DND-41 (cell line): ENCODE measurements at regions not wholly inside any gene's neighbourhood (a gene's known extent, or its start where the extent isn't known, plus 50 kb on each side); places are given as distances from the start of the nearest gene placed in this dataset.

Experiments
- ATAC-seq: fragments of 200-7000 bp; cut with Tn5 transposase; 3 replicates; pipeline ENCODE4 v1.9.1; 2021; ENCODE audit warnings: low read depth; ENCODE audit not compliant: insufficient read depth
- DNase-seq: peaks from one replicate; pipeline ENCODE4 v3.0.0-alpha.2; 2020
- H2AFZ ChIP-seq: 2 replicates; pipeline ENCODE4 v1.6.0; 2012; ENCODE audit warnings: low read depth, low read length
- H3K27ac ChIP-seq: 2 replicates; pipeline ENCODE4 v1.5.1; 2012; ENCODE audit warnings: low read length, inconsistent platforms
- H3K27me3 ChIP-seq: fragments of 200-600 bp; sonication (generic); 2 replicates; pipeline ENCODE4 v1.6.0; 2012; ENCODE audit warnings: low read length, mild to moderate bottlenecking, inconsistent platforms; ENCODE audit not compliant: insufficient read depth, poor library complexity
- H3K36me3 ChIP-seq: 2 replicates; pipeline ENCODE4 v1.5.1; 2012; ENCODE audit warnings: low read length, inconsistent platforms; ENCODE audit not compliant: insufficient read depth
- H3K4me1 ChIP-seq: 2 replicates; pipeline ENCODE4 v1.5.1; 2012; ENCODE audit warnings: mild to moderate bottlenecking, low read length; ENCODE audit not compliant: insufficient read depth
- H3K4me2 ChIP-seq: 2 replicates; pipeline ENCODE4 v1.6.0; 2012; ENCODE audit warnings: mild to moderate bottlenecking, moderate library complexity, low read length, inconsistent platforms; ENCODE audit not compliant: insufficient read depth
- H3K4me3 ChIP-seq, 2 experiments: fragments of 200-600 bp in 1 of 2; shearing (Covaris generic) in 1 of 2; 2 replicates each; pipeline ENCODE4 v1.5.1; 2012 to 2016; ENCODE audit warnings: inconsistent platforms in 2 of 2, low read length in 2 of 2, mild to moderate bottlenecking in 2 of 2, low read depth in 1 of 2, moderate library complexity in 1 of 2
- H3K79me2 ChIP-seq: 2 replicates; pipeline ENCODE4 v1.6.0; 2012; ENCODE audit warnings: low read length, inconsistent platforms; ENCODE audit not compliant: insufficient read depth
- H3K9ac ChIP-seq: 2 replicates; pipeline ENCODE4 v1.6.0; 2012; ENCODE audit warnings: low read depth, mild to moderate bottlenecking, inconsistent platforms, low read length, moderate library complexity
- H3K9me3 ChIP-seq: 2 replicates; pipeline ENCODE4 v1.5.1; 2012; ENCODE audit warnings: low read length, moderate library complexity, mild to moderate bottlenecking, inconsistent platforms; ENCODE audit not compliant: insufficient read depth, severe bottlenecking
- H4K20me1 ChIP-seq: 2 replicates; pipeline ENCODE4 v1.6.0; 2012; ENCODE audit warnings: low read length; ENCODE audit not compliant: insufficient read depth
- CTCF ChIP-seq: IDR thresholded peaks from 2 replicates; pipeline ENCODE4 v1.5.1; 2012; ENCODE audit warnings: borderline replicate concordance, low read length, moderate library complexity, mild to moderate bottlenecking; ENCODE audit not compliant: poor library complexity, severe bottlenecking; ENCODE audit errors: extremely low read depth
- EZH2 ChIP-seq: IDR thresholded peaks from 3 replicates; pipeline ENCODE4 v1.6.1; 2012; ENCODE audit warnings: borderline replicate concordance, low read depth, mild to moderate bottlenecking, moderate library complexity, low read length, inconsistent platforms; ENCODE audit not compliant: severe bottlenecking

GRCh38 chrX:99549381-99549780 lies 860.7 kb downstream of the PCDH19 start:
- Histone ChIP-seq H3K4me1 (no peaks in the 10 kb centered on the region), H3K79me2 (no peaks in the 10 kb centered on the region), H3K4me2 (no peak overlapping the region), H3K4me3 (no peak overlapping the region), H3K9me3 (no peaks in the 10 kb centered on the region), H2AFZ (no peak overlapping the region), H4K20me1 (no peaks in the 10 kb centered on the region), H3K9ac (no peak overlapping the region), H3K36me3 (no peaks in the 10 kb centered on the region), H3K27ac (no peak overlapping the region), H3K27me3 (no peaks in the 10 kb centered on the region)
- TF ChIP-seq EZH2 (no peak), CTCF (no peak)
- DNase-seq (no peak), ATAC-seq (no peak)

GRCh38 chrX:99522450-99522849 lies 887.6 kb downstream of the PCDH19 start:
- TF ChIP-seq EZH2 (no peak), CTCF (no peak)
- no peaks in the 10 kb centered on the region for H3K9me3 ChIP-seq
- H2AFZ ChIP-seq = no peak overlapping the region
- no peak overlapping the region for H3K27ac ChIP-seq
- ATAC-seq = no peak
- DNase-seq = no peak
- no peaks in the 10 kb centered on the region for H4K20me1 ChIP-seq
- no peaks in the 10 kb centered on the region for H3K36me3 ChIP-seq
- no peak overlapping the region for H3K4me3 ChIP-seq
- H3K79me2 ChIP-seq = no peaks in the 10 kb centered on the region
- no peaks in the 10 kb centered on the region for H3K27me3 ChIP-seq
- H3K9ac ChIP-seq = no peak overlapping the region
- H3K4me1 ChIP-seq = no peaks in the 10 kb centered on the region
- no peak overlapping the region for H3K4me2 ChIP-seq

- no peaks in the 10 kb centered on the region for H3K4me1 ChIP-seq
- no peaks in the 10 kb centered on the region for H3K9me3 ChIP-seq
- H3K4me2 ChIP-seq = no peak overlapping the region
- no peaks in the 10 kb centered on the region for H3K36me3 ChIP-seq
- H3K27me3 ChIP-seq = no peaks in the 10 kb centered on the region
- ATAC-seq (no peak), DNase-seq (no peak)
- no peak overlapping the region for H3K9ac ChIP-seq
- no peak for TF ChIP-seq CTCF
- no peak for TF ChIP-seq EZH2
- no peaks in the 10 kb centered on the region for H3K79me2 ChIP-seq
- no peaks in the 10 kb centered on the region for H4K20me1 ChIP-seq
- H3K27ac ChIP-seq = no peak overlapping the region
- H3K4me3 ChIP-seq = no peak overlapping the region
- no peak overlapping the region for H2AFZ ChIP-seq
Observed at GRCh38 chrX:99507768-99508167, 902.3 kb downstream of the PCDH19 start.

- Histone ChIP-seq H3K36me3 (no peaks in the 10 kb centered on the region), H3K9ac (no peak overlapping the region), H2AFZ (no peak overlapping the region), H3K9me3 (no peaks in the 10 kb centered on the region), H3K4me2 (no peak overlapping the region), H3K4me3 (no peak overlapping the region), H3K79me2 (no peaks in the 10 kb centered on the region), H3K4me1 (no peaks in the 10 kb centered on the region), H4K20me1 (no peaks in the 10 kb centered on the region), H3K27ac (no peak overlapping the region), H3K27me3 (no peaks in the 10 kb centered on the region)
- TF ChIP-seq EZH2 = no peak
- TF ChIP-seq CTCF = no peak
- DNase-seq (no peak), ATAC-seq (peak; percentile 59; the same call in 2 of the 3 replicates)
Observed at GRCh38 chrX:99495453-99495852, 914.6 kb downstream of the PCDH19 start.
